B cell (primary cell): ENCODE measurements at regions not wholly inside any gene's neighbourhood (a gene's known extent, or its start where the extent isn't known, plus 50 kb on each side); places are given as distances from the start of the nearest gene placed in this dataset.

ENCODE experiments used
- CTCF ChIP-seq: fragments of 200-600 bp; IDR thresholded peaks from one replicate; pipeline ENCODE4 v1.8.0; 2022; ENCODE audit warnings: antibody characterized with exemption, mild to moderate bottlenecking
- EZH2 ChIP-seq: IDR thresholded peaks from 2 replicates; pipeline ENCODE4 v1.6.1; 2012; ENCODE audit warnings: borderline replicate concordance, low read depth, mild to moderate bottlenecking, moderate library complexity, low read length; ENCODE audit not compliant: insufficient read depth, poor library complexity, severe bottlenecking

GRCh38 chr4:113835005-113835404 is 73.5 kb upstream of the CAMK2D start:
- TF ChIP-seq CTCF (no peak), EZH2 (no peak)
